H9 (cell line): ENCODE measurements at regions not wholly inside any gene's neighbourhood (a gene's known extent, or its start where the extent isn't known, plus 50 kb on each side); places are given as distances from the start of the nearest gene placed in this dataset.

Source experiments
- DNase-seq: peaks from one replicate; pipeline ENCODE4 v3.0.0-alpha.2; 2017
- H2AFZ ChIP-seq: one replicate; pipeline ENCODE4 v1.6.1; 2013; ENCODE audit warnings: mild to moderate bottlenecking, low read length, control low read depth, moderate library complexity
- H2AK5ac ChIP-seq: 2 replicates; pipeline ENCODE4 v1.6.1; 2013; ENCODE audit warnings: low read length, control low read depth, mixed read lengths; ENCODE audit not compliant: insufficient read length
- H2BK120ac ChIP-seq: one replicate; pipeline ENCODE4 v1.6.1; 2013; ENCODE audit warnings: low read depth, mild to moderate bottlenecking, low read length, control low read depth, inconsistent platforms; ENCODE audit not compliant: poor library complexity, severe bottlenecking
- H2BK12ac ChIP-seq: 2 replicates; pipeline ENCODE4 v1.6.1; 2013; ENCODE audit warnings: low read length, control low read depth, mixed read lengths, low read depth; ENCODE audit not compliant: insufficient read length
- H2BK15ac ChIP-seq: 2 replicates; pipeline ENCODE4 v1.6.1; 2013; ENCODE audit warnings: low read depth, low read length, control low read depth
- H2BK20ac ChIP-seq: one replicate; pipeline ENCODE4 v1.6.1; 2013; ENCODE audit warnings: low read depth, mild to moderate bottlenecking, low read length, control low read depth, inconsistent platforms; ENCODE audit not compliant: poor library complexity, severe bottlenecking
- H2BK5ac ChIP-seq: 2 replicates; pipeline ENCODE4 v1.6.1; 2013; ENCODE audit warnings: low read length, control low read depth, mixed read lengths; ENCODE audit not compliant: insufficient read length
- H3K14ac ChIP-seq: 2 replicates; pipeline ENCODE4 v1.6.1; 2013; ENCODE audit warnings: low read length, control low read depth; ENCODE audit not compliant: insufficient read depth
- H3K18ac ChIP-seq: 2 replicates; pipeline ENCODE4 v1.6.1; 2013; ENCODE audit warnings: low read depth, mild to moderate bottlenecking, mixed read lengths, low read length, control low read depth; ENCODE audit not compliant: insufficient read length
- H3K23ac ChIP-seq: 2 replicates; pipeline ENCODE4 v1.6.1; 2013; ENCODE audit warnings: low read length, control low read depth, mixed read lengths, low read depth; ENCODE audit not compliant: insufficient read length
- H3K23me2 ChIP-seq: 2 replicates; pipeline ENCODE4 v1.6.1; 2013; ENCODE audit warnings: low read depth, mild to moderate bottlenecking, mixed read lengths, low read length, control low read depth; ENCODE audit not compliant: insufficient read length, poor library complexity, severe bottlenecking
- H3K27ac ChIP-seq: 2 replicates; pipeline ENCODE4 v1.5.1; 2013; ENCODE audit warnings: low read length, control low read depth, mixed read lengths, low read depth; ENCODE audit not compliant: insufficient read length
- H3K27me3 ChIP-seq: 2 replicates; pipeline ENCODE4 v1.6.1; 2013; ENCODE audit warnings: low read length, control low read depth, inconsistent platforms; ENCODE audit not compliant: insufficient read depth
- H3K4ac ChIP-seq: 2 replicates; pipeline ENCODE4 v1.6.1; 2013; ENCODE audit warnings: low read depth, mild to moderate bottlenecking, control low read depth, inconsistent platforms, low read length, moderate library complexity
- H3K4me1 ChIP-seq: 2 replicates; pipeline ENCODE4 v1.6.1; 2013; ENCODE audit warnings: low read length, control low read depth, inconsistent platforms; ENCODE audit not compliant: insufficient read depth
- H3K4me2 ChIP-seq: 2 replicates; pipeline ENCODE4 v1.6.1; 2013; ENCODE audit warnings: low read length, control low read depth, mixed read lengths; ENCODE audit not compliant: insufficient read length, insufficient read depth
- H3K56ac ChIP-seq: 2 replicates; pipeline ENCODE4 v1.6.1; 2013; ENCODE audit warnings: low read depth, mild to moderate bottlenecking, mixed read lengths, low read length, control low read depth; ENCODE audit not compliant: insufficient read length
- H3K79me1 ChIP-seq: 2 replicates; pipeline ENCODE4 v1.6.1; 2013; ENCODE audit warnings: low read depth, mild to moderate bottlenecking, moderate library complexity, low read length, control low read depth, inconsistent platforms; ENCODE audit not compliant: insufficient read depth, poor library complexity, severe bottlenecking
- H3K79me2 ChIP-seq: 2 replicates; pipeline ENCODE4 v1.6.1; 2013; ENCODE audit warnings: low read length, control low read depth, inconsistent platforms; ENCODE audit not compliant: insufficient read depth
- H3K9ac ChIP-seq: 2 replicates; pipeline ENCODE4 v1.6.1; 2013; ENCODE audit warnings: low read length, control low read depth, mixed read lengths; ENCODE audit not compliant: insufficient read length; ENCODE audit errors: extremely low read depth
- H3K9me3 ChIP-seq: one replicate; pipeline ENCODE4 v1.6.1; 2013; ENCODE audit warnings: low read depth, low read length, inconsistent platforms; ENCODE audit not compliant: control insufficient read depth
- H3T11ph ChIP-seq: one replicate; pipeline ENCODE4 v1.6.1; 2013; ENCODE audit warnings: mild to moderate bottlenecking, low read length, control low read depth, inconsistent platforms
- H4K20me1 ChIP-seq: one replicate; pipeline ENCODE4 v1.6.1; 2013; ENCODE audit not compliant: control insufficient read depth, insufficient read length, insufficient read depth
- H4K5ac ChIP-seq: 2 replicates; pipeline ENCODE4 v1.6.1; 2013; ENCODE audit warnings: low read depth, mild to moderate bottlenecking, mixed read lengths, low read length, control low read depth; ENCODE audit not compliant: insufficient read length
- H4K8ac ChIP-seq: replicated peaks from 2 replicates; pipeline ENCODE4 v1.6.1; 2013; ENCODE audit warnings: low read length, control low read depth, mixed read lengths, low read depth; ENCODE audit not compliant: insufficient read length
- H4K91ac ChIP-seq: 2 replicates; pipeline ENCODE4 v1.6.1; 2013; ENCODE audit warnings: low read depth, mild to moderate bottlenecking, moderate library complexity, mixed read lengths, low read length, control low read depth; ENCODE audit not compliant: insufficient read length
- H3K27ac Mint-ChIP-seq, 3 experiments: 2 replicates in 2 of 3; 3 replicates in 1 of 3; pipeline ENCODE4 v1.8.0; 2020 to 2021; ENCODE audit warnings: mixed read lengths in 3 of 3, mild to moderate bottlenecking in 1 of 3, moderate library complexity in 1 of 3
- H3K27me3 Mint-ChIP-seq: 2 replicates; pipeline ENCODE4 v1.8.0; 2021; ENCODE audit warnings: low read depth, mild to moderate bottlenecking, moderate library complexity, mixed read lengths
- H3K36me3 Mint-ChIP-seq, 3 experiments: 2 replicates in 2 of 3; 3 replicates in 1 of 3; pipeline ENCODE4 v1.8.0; 2020 to 2021; ENCODE audit warnings: low read depth in 3 of 3, mixed read lengths in 3 of 3; ENCODE audit not compliant: insufficient read depth in 1 of 3
- H3K4me1 Mint-ChIP-seq, 2 experiments: 2 replicates each; pipeline ENCODE4 v1.8.0; 2020; ENCODE audit warnings: mixed read lengths in 2 of 2
- H3K4me3 Mint-ChIP-seq, 2 experiments: 2 replicates in 1 of 2; 3 replicates in 1 of 2; pipeline ENCODE4 v1.8.0; 2020 to 2021; ENCODE audit warnings: mild to moderate bottlenecking in 2 of 2, mixed read lengths in 2 of 2, moderate library complexity in 1 of 2
- H3K9me3 Mint-ChIP-seq, 2 experiments: 2 replicates in 1 of 2; 3 replicates in 1 of 2; pipeline ENCODE4 v1.8.0; 2020; ENCODE audit warnings: mild to moderate bottlenecking in 2 of 2, mixed read lengths in 2 of 2, moderate library complexity in 1 of 2
- TF ChIP-seq, protein P1 (sequence below): fragments of 200-600 bp; sonication (generic); conservative IDR thresholded peaks from 3 replicates; pipeline ENCODE4 v1.8.0; 2021; ENCODE audit warnings: antibody characterized with exemption, mild to moderate bottlenecking

GRCh38 chr7:118644346-118644745, 419.8 kb downstream of the ANKRD7 start:
- no peak overlapping the region for H4K91ac ChIP-seq
- no peak overlapping the region for H2BK20ac ChIP-seq
- H2AFZ ChIP-seq, result no peak overlapping the region
- no peak overlapping the region for H2AK5ac ChIP-seq
- DNase-seq, result no peak
- no peaks in the 10 kb centered on the region for H3K9me3 ChIP-seq
- H3K23me2 ChIP-seq, result no peaks in the 10 kb centered on the region
- no peak overlapping the region for H4K5ac ChIP-seq
- no peak overlapping the region for H2BK120ac ChIP-seq
- no peaks in the 10 kb centered on the region for H3K79me1 ChIP-seq
- H2BK15ac ChIP-seq, result no peak overlapping the region
- no peaks in the 10 kb centered on the region for H4K20me1 ChIP-seq
- no peak overlapping the region for H3K14ac ChIP-seq
- no peaks in the 10 kb centered on the region for H3K9me3 Mint-ChIP-seq
- H3K4me1 ChIP-seq, result no peaks in the 10 kb centered on the region; the same call in none of the 2 replicates
- H3K4me1 Mint-ChIP-seq, result peaks cover 13 to 14% of the 10 kb centered on the region in 2 experiments
- H3K23ac ChIP-seq, result no peak overlapping the region
- no peaks in the 10 kb centered on the region for H3K27me3 Mint-ChIP-seq
- no peak overlapping the region for H3T11ph ChIP-seq
- H2BK12ac ChIP-seq, result no peak overlapping the region
- H4K8ac ChIP-seq, result no peak overlapping the region
- H2BK5ac ChIP-seq, result no peak overlapping the region
- TF ChIP-seq, protein P1, sequence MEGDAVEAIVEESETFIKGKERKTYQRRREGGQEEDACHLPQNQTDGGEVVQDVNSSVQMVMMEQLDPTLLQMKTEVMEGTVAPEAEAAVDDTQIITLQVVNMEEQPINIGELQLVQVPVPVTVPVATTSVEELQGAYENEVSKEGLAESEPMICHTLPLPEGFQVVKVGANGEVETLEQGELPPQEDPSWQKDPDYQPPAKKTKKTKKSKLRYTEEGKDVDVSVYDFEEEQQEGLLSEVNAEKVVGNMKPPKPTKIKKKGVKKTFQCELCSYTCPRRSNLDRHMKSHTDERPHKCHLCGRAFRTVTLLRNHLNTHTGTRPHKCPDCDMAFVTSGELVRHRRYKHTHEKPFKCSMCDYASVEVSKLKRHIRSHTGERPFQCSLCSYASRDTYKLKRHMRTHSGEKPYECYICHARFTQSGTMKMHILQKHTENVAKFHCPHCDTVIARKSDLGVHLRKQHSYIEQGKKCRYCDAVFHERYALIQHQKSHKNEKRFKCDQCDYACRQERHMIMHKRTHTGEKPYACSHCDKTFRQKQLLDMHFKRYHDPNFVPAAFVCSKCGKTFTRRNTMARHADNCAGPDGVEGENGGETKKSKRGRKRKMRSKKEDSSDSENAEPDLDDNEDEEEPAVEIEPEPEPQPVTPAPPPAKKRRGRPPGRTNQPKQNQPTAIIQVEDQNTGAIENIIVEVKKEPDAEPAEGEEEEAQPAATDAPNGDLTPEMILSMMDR, result no peak
- H3K36me3 Mint-ChIP-seq, result no peaks in the 10 kb centered on the region
- H3K4ac ChIP-seq, result no peak overlapping the region
- no peak overlapping the region for H3K9ac ChIP-seq
- no peak overlapping the region for H3K56ac ChIP-seq
- H3K4me2 ChIP-seq, result no peak overlapping the region
- no peak overlapping the region for H3K27ac ChIP-seq
- no peaks in the 10 kb centered on the region for H3K27me3 ChIP-seq
- H3K4me3 Mint-ChIP-seq, result no peak overlapping the region
- no peak overlapping the region; a peak in 1 of 7 replicates for H3K27ac Mint-ChIP-seq
- no peak overlapping the region for H3K18ac ChIP-seq
- H3K79me2 ChIP-seq, result no peaks in the 10 kb centered on the region
